Liver (tissue), 8 donors: ENCODE measurements at regions not wholly inside any gene's neighbourhood (a gene's known extent, or its start where the extent isn't known, plus 50 kb on each side); places are given as distances from the start of the nearest gene placed in this dataset.

ENCODE experiments used
- DNase-seq: peaks from one replicate; pipeline ENCODE4 v3.0.0-alpha.2; 2017; ENCODE audit warnings: low spot score
- H3K27ac ChIP-seq, 2 donors: one replicate each; pipeline ENCODE4 v1.7.0; 2013; ENCODE audit warnings: inconsistent platforms in 2 of 2, low read length in 2 of 2, control low read depth in 1 of 2, low read depth in 1 of 2, mild to moderate bottlenecking in 1 of 2
- H3K27me3 ChIP-seq, 4 donors: one replicate each; pipeline versions ENCODE4 v1.6.1 to v1.7.0; 2013; ENCODE audit warnings: low read length in 3 of 4, inconsistent platforms in 1 of 4, mild to moderate bottlenecking in 1 of 4, moderate library complexity in 1 of 4; ENCODE audit not compliant: control insufficient read depth in 4 of 4, insufficient read depth in 4 of 4
- H3K36me3 ChIP-seq, 4 donors: one replicate each; pipeline versions ENCODE4 v1.6.1 to v1.7.0; 2013; ENCODE audit warnings: low read length in 3 of 4, mild to moderate bottlenecking in 3 of 4, low read depth in 1 of 4, moderate library complexity in 1 of 4; ENCODE audit not compliant: control insufficient read depth in 4 of 4, insufficient read depth in 3 of 4
- H3K4me1 ChIP-seq, 4 donors: one replicate each; pipeline versions ENCODE4 v1.6.1 to v1.7.0; 2013; ENCODE audit warnings: low read length in 3 of 4, mild to moderate bottlenecking in 3 of 4, moderate library complexity in 1 of 4; ENCODE audit not compliant: control insufficient read depth in 4 of 4, insufficient read depth in 4 of 4
- H3K4me3 ChIP-seq, 3 donors: one replicate each; pipeline versions ENCODE4 v1.6.1 to v1.7.0; 2013; ENCODE audit warnings: low read length in 3 of 3, control low read depth in 1 of 3, low read depth in 1 of 3, mild to moderate bottlenecking in 1 of 3
- H3K9ac ChIP-seq, 2 donors: one replicate each; pipeline ENCODE4 v1.7.0; 2013; ENCODE audit warnings: low read length in 2 of 2, mild to moderate bottlenecking in 2 of 2, moderate library complexity in 2 of 2, control low read depth in 1 of 2, low read depth in 1 of 2
- H3K9me3 ChIP-seq, 4 donors: one replicate each; pipeline versions ENCODE4 v1.6.1 to v1.7.0; 2013; ENCODE audit warnings: low read length in 3 of 4; ENCODE audit not compliant: control insufficient read depth in 4 of 4
- ATF3 ChIP-seq: IDR thresholded peaks from 2 replicates; pipeline ENCODE4 v1.6.1; 2016; ENCODE audit warnings: antibody characterized with exemption
- EGR1 ChIP-seq, 2 donors: IDR thresholded peaks; 2 replicates each; pipeline ENCODE4 v1.6.1; 2016 to 2018; ENCODE audit warnings: antibody characterized with exemption in 2 of 2, low read depth in 2 of 2
- FOXA1 ChIP-seq: IDR thresholded peaks from 2 replicates; pipeline ENCODE4 v1.6.1; 2016; ENCODE audit warnings: antibody characterized with exemption
- FOXA2 ChIP-seq: IDR thresholded peaks from 2 replicates; pipeline ENCODE4 v1.6.1; 2016; ENCODE audit warnings: antibody characterized with exemption
- GABPA ChIP-seq, 2 donors: IDR thresholded peaks in 1 of 2; conservative IDR thresholded peaks in 1 of 2; 2 replicates each; pipeline ENCODE4 v1.6.1; 2016; ENCODE audit warnings: antibody characterized with exemption in 2 of 2, mild to moderate bottlenecking in 1 of 2, moderate library complexity in 1 of 2
- HNF4A ChIP-seq, 2 donors: conservative IDR thresholded peaks; 2 replicates each; pipeline ENCODE4 v1.6.1; 2016; ENCODE audit warnings: antibody characterized with exemption in 2 of 2, mild to moderate bottlenecking in 2 of 2
- JUND ChIP-seq, 2 donors: IDR thresholded peaks; 2 replicates each; pipeline ENCODE4 v1.6.1; 2016; ENCODE audit warnings: antibody characterized with exemption in 2 of 2
- NR2F2 ChIP-seq: IDR thresholded peaks from 2 replicates; pipeline ENCODE4 v1.6.1; 2016; ENCODE audit warnings: antibody characterized with exemption
- RAD21 ChIP-seq, 2 donors: IDR thresholded peaks; 2 replicates each; pipeline ENCODE4 v1.6.1; 2016; ENCODE audit warnings: antibody characterized with exemption in 2 of 2, mild to moderate bottlenecking in 2 of 2
- REST ChIP-seq: IDR thresholded peaks from 2 replicates; pipeline ENCODE4 v1.6.1; 2016; ENCODE audit warnings: antibody characterized with exemption, mild to moderate bottlenecking
- RXRA ChIP-seq, 2 donors: IDR thresholded peaks; 2 replicates each; pipeline ENCODE4 v1.6.1; 2017 to 2018; ENCODE audit warnings: antibody characterized with exemption in 2 of 2, mild to moderate bottlenecking in 1 of 2
- SP1 ChIP-seq: IDR thresholded peaks from 2 replicates; pipeline ENCODE4 v1.6.1; 2018; ENCODE audit warnings: antibody characterized with exemption, mild to moderate bottlenecking
- TAF1 ChIP-seq: conservative IDR thresholded peaks from 2 replicates; pipeline ENCODE4 v1.6.1; 2016; ENCODE audit warnings: antibody characterized with exemption, mild to moderate bottlenecking
- YY1 ChIP-seq: IDR thresholded peaks from 2 replicates; pipeline ENCODE4 v1.6.1; 2016; ENCODE audit warnings: antibody characterized with exemption, mild to moderate bottlenecking
- WGBS: extraction: QIAGEN DNeasy Blood & Tissue Kit; methylation state at CpG from one replicate; pipeline ENCODE4 v1.1.7; 2013; 5-methylcytosine and 5-hydroxymethylcytosine counted together
- TF ChIP-seq, protein P1 (sequence below): IDR thresholded peaks from 2 replicates; pipeline ENCODE4 v1.6.1; 2016; ENCODE audit warnings: antibody characterized with exemption
- TF ChIP-seq, protein P2 (sequence below): fragments of 150-350 bp; IDR thresholded peaks from 2 replicates; pipeline ENCODE4 v1.5.1; 2017; ENCODE audit warnings: improper control_type of control experiment, low read depth, low read length; ENCODE audit not compliant: missing input control
- TF ChIP-seq, protein P3 (sequence below): IDR thresholded peaks from 2 replicates; pipeline ENCODE4 v1.6.1; 2016; ENCODE audit warnings: antibody characterized with exemption
- donor health status: healthy.
- donor health status: healthy.
- donor health status: healthy.
- donor health status: healthy.
- donor health status: healthy.

DNA sequence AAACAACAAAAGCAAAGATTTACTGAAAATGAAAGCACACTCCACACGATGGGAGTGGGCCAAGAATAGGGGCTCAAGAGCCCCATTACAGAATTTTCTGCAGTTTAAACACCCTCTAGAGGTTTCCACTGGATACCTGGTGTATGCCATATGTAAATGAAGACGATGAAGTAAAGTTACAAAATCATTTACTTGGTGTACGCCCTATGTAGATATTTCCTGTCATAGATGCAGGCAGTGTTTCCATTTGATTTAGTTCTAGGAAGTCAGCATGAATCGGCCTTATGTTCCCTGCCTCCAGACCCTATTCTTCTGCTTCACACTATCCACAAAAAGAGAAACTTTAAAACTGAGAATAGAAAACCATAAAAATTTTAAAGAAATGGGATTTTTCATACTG, 404.4 kb upstream of the GJE1 start:
- Histone ChIP-seq H3K9me3 (peaks cover 0 to 2% (median under 1%) of the 10 kb centered on the region in 4 donors), H3K27me3 (no peaks in the 10 kb centered on the region), H3K27ac (no peak overlapping the region), H3K4me1 (no peaks in the 10 kb centered on the region), H3K9ac (no peak overlapping the region), H3K4me3 (no peak overlapping the region), H3K36me3 (no peaks in the 10 kb centered on the region)
- TF ChIP-seq SP1, result no peak
- TF ChIP-seq RAD21 (IDR thresholded peaks at IDR 0.05), result no peak
- TF ChIP-seq TAF1, result no peak
- no peak for TF ChIP-seq JUND (IDR thresholded peaks at IDR 0.05)
- no peak for TF ChIP-seq REST
- TF ChIP-seq RXRA (IDR thresholded peaks at IDR 0.05), result no peak
- no peak for TF ChIP-seq HNF4A (conservative IDR thresholded peaks at IDR 0.05)
- no peak for TF ChIP-seq NR2F2
- TF ChIP-seq FOXA1, result no peak
- TF ChIP-seq, protein P1, sequence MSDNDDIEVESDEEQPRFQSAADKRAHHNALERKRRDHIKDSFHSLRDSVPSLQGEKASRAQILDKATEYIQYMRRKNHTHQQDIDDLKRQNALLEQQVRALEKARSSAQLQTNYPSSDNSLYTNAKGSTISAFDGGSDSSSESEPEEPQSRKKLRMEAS, result no peak
- TF ChIP-seq ATF3, result no peak
- TF ChIP-seq GABPA (IDR thresholded peaks at IDR 0.05 in 1 of 2, conservative IDR thresholded peaks at IDR 0.05 in 1 of 2), result no peak
- no peak for TF ChIP-seq FOXA2
- no peak for TF ChIP-seq EGR1 (IDR thresholded peaks at IDR 0.05; ENCODE audit: low read depth in 2 of 2)
- TF ChIP-seq, protein P2, sequence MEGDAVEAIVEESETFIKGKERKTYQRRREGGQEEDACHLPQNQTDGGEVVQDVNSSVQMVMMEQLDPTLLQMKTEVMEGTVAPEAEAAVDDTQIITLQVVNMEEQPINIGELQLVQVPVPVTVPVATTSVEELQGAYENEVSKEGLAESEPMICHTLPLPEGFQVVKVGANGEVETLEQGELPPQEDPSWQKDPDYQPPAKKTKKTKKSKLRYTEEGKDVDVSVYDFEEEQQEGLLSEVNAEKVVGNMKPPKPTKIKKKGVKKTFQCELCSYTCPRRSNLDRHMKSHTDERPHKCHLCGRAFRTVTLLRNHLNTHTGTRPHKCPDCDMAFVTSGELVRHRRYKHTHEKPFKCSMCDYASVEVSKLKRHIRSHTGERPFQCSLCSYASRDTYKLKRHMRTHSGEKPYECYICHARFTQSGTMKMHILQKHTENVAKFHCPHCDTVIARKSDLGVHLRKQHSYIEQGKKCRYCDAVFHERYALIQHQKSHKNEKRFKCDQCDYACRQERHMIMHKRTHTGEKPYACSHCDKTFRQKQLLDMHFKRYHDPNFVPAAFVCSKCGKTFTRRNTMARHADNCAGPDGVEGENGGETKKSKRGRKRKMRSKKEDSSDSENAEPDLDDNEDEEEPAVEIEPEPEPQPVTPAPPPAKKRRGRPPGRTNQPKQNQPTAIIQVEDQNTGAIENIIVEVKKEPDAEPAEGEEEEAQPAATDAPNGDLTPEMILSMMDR, result no peak
- no peak for TF ChIP-seq YY1
- TF ChIP-seq, protein P3, sequence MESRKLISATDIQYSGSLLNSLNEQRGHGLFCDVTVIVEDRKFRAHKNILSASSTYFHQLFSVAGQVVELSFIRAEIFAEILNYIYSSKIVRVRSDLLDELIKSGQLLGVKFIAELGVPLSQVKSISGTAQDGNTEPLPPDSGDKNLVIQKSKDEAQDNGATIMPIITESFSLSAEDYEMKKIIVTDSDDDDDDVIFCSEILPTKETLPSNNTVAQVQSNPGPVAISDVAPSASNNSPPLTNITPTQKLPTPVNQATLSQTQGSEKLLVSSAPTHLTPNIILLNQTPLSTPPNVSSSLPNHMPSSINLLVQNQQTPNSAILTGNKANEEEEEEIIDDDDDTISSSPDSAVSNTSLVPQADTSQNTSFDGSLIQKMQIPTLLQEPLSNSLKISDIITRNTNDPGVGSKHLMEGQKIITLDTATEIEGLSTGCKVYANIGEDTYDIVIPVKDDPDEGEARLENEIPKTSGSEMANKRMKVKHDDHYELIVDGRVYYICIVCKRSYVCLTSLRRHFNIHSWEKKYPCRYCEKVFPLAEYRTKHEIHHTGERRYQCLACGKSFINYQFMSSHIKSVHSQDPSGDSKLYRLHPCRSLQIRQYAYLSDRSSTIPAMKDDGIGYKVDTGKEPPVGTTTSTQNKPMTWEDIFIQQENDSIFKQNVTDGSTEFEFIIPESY, result no peak
- DNase-seq, result no peak
- WGBS, result 72% methylated on average over 4 of the region's 4 CpGs

DNA sequence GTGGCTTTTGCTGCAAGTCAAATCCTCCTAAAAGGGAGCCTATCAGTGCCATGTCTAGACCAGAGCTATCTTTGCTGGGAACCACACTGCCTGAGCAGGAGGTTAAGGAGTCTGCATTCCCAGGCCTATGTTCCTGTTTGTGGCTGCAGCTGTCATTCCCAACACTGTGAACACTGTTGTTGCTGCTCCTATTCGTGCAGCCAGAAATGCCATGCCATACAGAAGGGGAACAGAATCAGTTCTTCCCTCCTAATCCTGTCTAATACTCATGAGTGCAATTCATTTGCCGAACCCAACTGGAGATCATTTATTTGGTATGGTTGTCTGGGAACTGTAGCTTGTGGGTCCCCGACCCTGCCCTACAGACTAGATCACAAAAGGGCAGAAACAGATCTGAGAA, 406.5 kb upstream of the GJE1 start:
- Histone ChIP-seq H3K27ac (no peak overlapping the region), H3K9ac (no peak overlapping the region), H3K4me1 (no peaks in the 10 kb centered on the region), H3K27me3 (no peaks in the 10 kb centered on the region), H3K36me3 (no peaks in the 10 kb centered on the region), H3K9me3 (peaks cover 0 to 4% (median 1%) of the 10 kb centered on the region in 4 donors), H3K4me3 (no peak overlapping the region)
- 70% methylated on average over 3 of the region's 3 CpGs for WGBS
- TF ChIP-seq NR2F2, result no peak
- no peak for TF ChIP-seq FOXA1
- TF ChIP-seq ATF3, result no peak
- no peak for TF ChIP-seq SP1
- TF ChIP-seq, protein P3, result no peak
- no peak for TF ChIP-seq TAF1
- TF ChIP-seq GABPA (IDR thresholded peaks at IDR 0.05 in 1 of 2, conservative IDR thresholded peaks at IDR 0.05 in 1 of 2), result no peak
- no peak for TF ChIP-seq JUND (IDR thresholded peaks at IDR 0.05)
- no peak for TF ChIP-seq RXRA (IDR thresholded peaks at IDR 0.05)
- TF ChIP-seq, protein P2, result no peak
- no peak for TF ChIP-seq EGR1 (IDR thresholded peaks at IDR 0.05; ENCODE audit: low read depth in 2 of 2)
- TF ChIP-seq HNF4A (conservative IDR thresholded peaks at IDR 0.05), result no peak
- TF ChIP-seq, protein P1, result no peak
- no peak for TF ChIP-seq RAD21 (IDR thresholded peaks at IDR 0.05)
- no peak for DNase-seq
